ENCODE measurements at regions not wholly inside any gene's neighbourhood (a gene's known extent, or its start where the extent isn't known, plus 50 kb on each side); places are given as distances from the start of the nearest gene placed in this dataset.

DNA sequence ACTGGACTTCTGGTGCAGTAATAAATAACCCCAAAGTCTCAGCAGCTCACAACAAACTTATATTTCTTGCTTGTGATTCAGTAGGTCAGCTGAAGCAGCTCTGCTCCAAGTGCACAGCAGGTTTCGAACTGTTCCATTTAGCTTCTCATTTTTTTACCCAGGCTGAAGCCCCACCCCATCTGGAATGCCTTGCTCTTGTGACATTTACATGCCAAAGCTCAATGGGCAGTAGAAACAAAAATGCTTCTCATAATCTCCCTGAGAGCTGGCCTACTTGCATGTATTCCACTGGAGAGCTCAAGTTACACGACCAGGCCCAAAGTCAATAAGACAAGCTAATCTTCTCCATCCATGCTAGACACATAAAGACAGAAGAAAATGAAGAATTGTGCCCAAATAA, 165.2 kb downstream of the HAO1 start:
- TF ChIP-seq, protein P1, sequence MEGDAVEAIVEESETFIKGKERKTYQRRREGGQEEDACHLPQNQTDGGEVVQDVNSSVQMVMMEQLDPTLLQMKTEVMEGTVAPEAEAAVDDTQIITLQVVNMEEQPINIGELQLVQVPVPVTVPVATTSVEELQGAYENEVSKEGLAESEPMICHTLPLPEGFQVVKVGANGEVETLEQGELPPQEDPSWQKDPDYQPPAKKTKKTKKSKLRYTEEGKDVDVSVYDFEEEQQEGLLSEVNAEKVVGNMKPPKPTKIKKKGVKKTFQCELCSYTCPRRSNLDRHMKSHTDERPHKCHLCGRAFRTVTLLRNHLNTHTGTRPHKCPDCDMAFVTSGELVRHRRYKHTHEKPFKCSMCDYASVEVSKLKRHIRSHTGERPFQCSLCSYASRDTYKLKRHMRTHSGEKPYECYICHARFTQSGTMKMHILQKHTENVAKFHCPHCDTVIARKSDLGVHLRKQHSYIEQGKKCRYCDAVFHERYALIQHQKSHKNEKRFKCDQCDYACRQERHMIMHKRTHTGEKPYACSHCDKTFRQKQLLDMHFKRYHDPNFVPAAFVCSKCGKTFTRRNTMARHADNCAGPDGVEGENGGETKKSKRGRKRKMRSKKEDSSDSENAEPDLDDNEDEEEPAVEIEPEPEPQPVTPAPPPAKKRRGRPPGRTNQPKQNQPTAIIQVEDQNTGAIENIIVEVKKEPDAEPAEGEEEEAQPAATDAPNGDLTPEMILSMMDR (IDR thresholded peaks at IDR 0.05) = no peak
- TF ChIP-seq POLR2A (IDR thresholded peaks at IDR 0.05) (no peak), POLR2AphosphoS5 (IDR thresholded peaks at IDR 0.05) (no peak)
